Stimulated activated naive CD8-positive, alpha-beta T cell treated with anti-CD3 and anti-CD28 coated beads, Interleukin-15, amount 100 ng/mL, for 72 hours (primary cell): ENCODE measurements at regions not wholly inside any gene's neighbourhood (a gene's known extent, or its start where the extent isn't known, plus 50 kb on each side); places are given as distances from the start of the nearest gene placed in this dataset.

Experiments
- ATAC-seq: fragments of 150-1000 bp; cut with Tn5 transposase; 2 replicates; pipeline ENCODE4 v1.10.0; 2021; ENCODE audit warnings: mild to moderate bottlenecking, moderate library complexity
- DNase-seq, 2 donors: peaks; one replicate each; pipeline ENCODE4 v3.0.0; 2021 to 2022
- H3K27ac Mint-ChIP-seq, 2 donors: one replicate each; pipeline ENCODE4 v1.8.0; 2022; ENCODE audit warnings: mild to moderate bottlenecking in 2 of 2, mixed read lengths in 2 of 2, moderate library complexity in 2 of 2
- H3K27me3 Mint-ChIP-seq: one replicate; pipeline ENCODE4 v1.8.0; 2022; ENCODE audit warnings: mixed read lengths
- H3K4me1 Mint-ChIP-seq: one replicate; pipeline ENCODE4 v1.8.0; 2022; ENCODE audit warnings: mild to moderate bottlenecking, mixed read lengths
- H3K4me3 Mint-ChIP-seq, 2 donors: one replicate each; pipeline ENCODE4 v1.8.0; 2022; ENCODE audit warnings: mild to moderate bottlenecking in 2 of 2, mixed read lengths in 2 of 2, moderate library complexity in 1 of 2
- H3K9me3 Mint-ChIP-seq, 2 donors: one replicate each; pipeline ENCODE4 v1.8.0; 2022; ENCODE audit warnings: mixed read lengths in 2 of 2

DNA sequence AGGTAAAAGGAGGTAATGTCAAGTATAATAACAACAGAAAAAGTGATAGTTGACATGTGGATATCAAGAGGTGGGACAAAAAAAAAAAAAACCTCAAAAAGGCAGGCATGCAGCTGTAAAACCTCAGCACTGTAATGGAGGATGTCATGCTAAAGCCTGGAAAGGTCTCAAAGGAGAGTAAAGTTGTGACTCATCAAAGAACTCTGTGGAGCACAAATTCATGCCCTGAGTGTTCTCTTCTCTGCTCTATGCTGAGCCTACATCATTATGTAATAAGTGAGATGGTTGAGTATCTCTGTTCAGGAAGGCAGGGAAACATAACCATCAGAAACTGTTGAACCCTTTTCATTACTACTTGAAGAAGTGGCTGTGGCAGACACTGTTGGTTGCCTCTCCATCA is 597.8 kb downstream of the BCOR start:
- Mint-ChIP-seq H3K9me3 (no peaks in the 10 kb centered on the region), H3K27ac (no peak overlapping the region), H3K4me1 (peaks cover 23% of the 10 kb centered on the region), H3K27me3 (no peaks in the 10 kb centered on the region), H3K4me3 (no peak overlapping the region)
- ATAC-seq (peak; percentile 45), DNase-seq (no peak)

DNA sequence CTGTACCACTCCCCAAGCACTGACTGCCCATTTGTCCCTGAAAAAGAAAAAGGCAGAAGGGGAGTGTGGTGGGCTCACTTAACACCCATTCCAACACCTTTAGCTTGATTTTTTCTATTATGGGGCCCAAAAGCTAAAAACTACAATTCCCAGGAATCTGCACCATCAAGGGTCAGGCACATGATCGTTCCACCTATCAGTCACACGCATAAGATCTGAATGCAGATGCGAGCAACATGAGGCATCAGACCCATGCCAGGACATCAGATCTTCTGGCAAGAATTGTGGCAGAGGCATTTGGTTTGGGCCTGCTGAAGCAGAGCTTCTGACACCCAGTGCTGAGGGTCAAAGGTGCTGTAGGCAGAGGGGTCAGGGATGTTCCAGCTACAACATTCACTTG is 595.9 kb downstream of the BCOR start:
- Mint-ChIP-seq H3K27me3 (no peaks in the 10 kb centered on the region), H3K4me1 (peaks cover 29% of the 10 kb centered on the region), H3K9me3 (no peaks in the 10 kb centered on the region), H3K27ac (no peak overlapping the region), H3K4me3 (no peak overlapping the region)
- ATAC-seq (no peak), DNase-seq (no peak)

- H3K27ac Mint-ChIP-seq: no peak overlapping the region
- no peak for ATAC-seq
- peaks cover 35% of the 10 kb centered on the region for H3K4me1 Mint-ChIP-seq
- H3K27me3 Mint-ChIP-seq: no peaks in the 10 kb centered on the region
- DNase-seq: no peak
- H3K4me3 Mint-ChIP-seq: no peak overlapping the region
- H3K9me3 Mint-ChIP-seq: no peaks in the 10 kb centered on the region
Observed at GRCh38 chrX:39502486-39502885, 595.3 kb downstream of the BCOR start.

GRCh38 chrX:39504227-39504626 is 593.5 kb downstream of the BCOR start:
- Mint-ChIP-seq H3K27me3 (no peaks in the 10 kb centered on the region), H3K27ac (no peak overlapping the region), H3K4me3 (no peak overlapping the region), H3K9me3 (no peaks in the 10 kb centered on the region), H3K4me1 (peaks cover 53% of the 10 kb centered on the region)
- DNase-seq: no peak
- ATAC-seq: no peak

- ATAC-seq (no peak), DNase-seq (no peak)
- H3K9me3 Mint-ChIP-seq: no peaks in the 10 kb centered on the region
- H3K27ac Mint-ChIP-seq: peak overlapping the region in 1 of 2 donors; percentile 41
- no peaks in the 10 kb centered on the region for H3K27me3 Mint-ChIP-seq
- no peak overlapping the region for H3K4me3 Mint-ChIP-seq
- peaks cover 50% of the 10 kb centered on the region for H3K4me1 Mint-ChIP-seq
Observed at GRCh38 chrX:39504850-39505259, 592.9 kb downstream of the BCOR start.

GRCh38 chrX:39506131-39506530 is 591.6 kb downstream of the BCOR start:
- DNase-seq (no peak), ATAC-seq (no peak)
- Mint-ChIP-seq H3K4me1 (peaks cover 44% of the 10 kb centered on the region), H3K27me3 (no peaks in the 10 kb centered on the region), H3K9me3 (no peaks in the 10 kb centered on the region), H3K27ac (no peak overlapping the region), H3K4me3 (no peak overlapping the region)

DNA sequence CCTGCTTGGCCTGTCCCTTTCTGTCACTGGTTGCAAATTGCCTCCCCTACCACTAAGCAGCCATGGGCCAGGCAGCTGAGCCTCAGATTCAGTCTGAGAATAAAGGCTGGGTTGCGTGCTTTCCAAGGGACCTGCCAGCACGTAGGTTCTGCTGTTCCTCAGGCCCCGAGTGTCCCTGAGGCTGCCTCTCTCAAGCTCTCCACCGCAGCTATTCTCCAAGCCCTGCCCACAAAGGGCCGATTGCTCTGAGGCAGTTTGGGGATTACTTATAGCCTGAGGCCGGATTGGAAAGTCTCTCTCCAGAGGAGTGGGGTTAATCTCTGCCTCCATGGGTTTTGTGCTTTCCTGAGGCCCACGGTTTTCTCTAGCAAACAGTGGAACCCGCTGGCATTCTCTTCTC is 590.7 kb downstream of the BCOR start:
- Mint-ChIP-seq H3K27ac (peak overlapping the region in 1 of 2 donors; percentile 42), H3K27me3 (no peaks in the 10 kb centered on the region), H3K4me1 (peaks cover 44% of the 10 kb centered on the region), H3K4me3 (no peak overlapping the region), H3K9me3 (no peaks in the 10 kb centered on the region)
- DNase-seq (no peak), ATAC-seq (no peak)

- ATAC-seq: peak; percentile 42
- Mint-ChIP-seq H3K27ac (no peak overlapping the region), H3K4me3 (no peak overlapping the region)
Observed at GRCh38 chrX:39507617-39508299, 590.0 kb downstream of the BCOR start.

GRCh38 chrX:39508300-39508692 is 589.5 kb downstream of the BCOR start:
- DNase-seq: peak; percentile 10 to 47
- H3K4me3 Mint-ChIP-seq: peak overlapping the region; percentile 43 to 45
- H3K9me3 Mint-ChIP-seq: no peaks in the 10 kb centered on the region
- no peaks in the 10 kb centered on the region for H3K27me3 Mint-ChIP-seq
- peak; percentile 94 for ATAC-seq
- H3K27ac Mint-ChIP-seq: no peak overlapping the region
- peaks cover 44% of the 10 kb centered on the region for H3K4me1 Mint-ChIP-seq

More at GRCh38 chrX:39507617-39508299, 590.0 kb downstream of the BCOR start:
- Mint-ChIP-seq H3K27me3 (no peaks in the 10 kb centered on the region), H3K4me1 (peaks cover 44% of the 10 kb centered on the region), H3K9me3 (no peaks in the 10 kb centered on the region)
- DNase-seq: no peak

- no peak overlapping the region for H3K4me3 Mint-ChIP-seq
- no peak overlapping the region for H3K27ac Mint-ChIP-seq
- H3K27me3 Mint-ChIP-seq: no peaks in the 10 kb centered on the region
- no peaks in the 10 kb centered on the region for H3K9me3 Mint-ChIP-seq
- peaks cover 39% of the 10 kb centered on the region for H3K4me1 Mint-ChIP-seq
- no peak for DNase-seq
- no peak for ATAC-seq
Observed at GRCh38 chrX:39509157-39509556, 588.6 kb downstream of the BCOR start.

DNA sequence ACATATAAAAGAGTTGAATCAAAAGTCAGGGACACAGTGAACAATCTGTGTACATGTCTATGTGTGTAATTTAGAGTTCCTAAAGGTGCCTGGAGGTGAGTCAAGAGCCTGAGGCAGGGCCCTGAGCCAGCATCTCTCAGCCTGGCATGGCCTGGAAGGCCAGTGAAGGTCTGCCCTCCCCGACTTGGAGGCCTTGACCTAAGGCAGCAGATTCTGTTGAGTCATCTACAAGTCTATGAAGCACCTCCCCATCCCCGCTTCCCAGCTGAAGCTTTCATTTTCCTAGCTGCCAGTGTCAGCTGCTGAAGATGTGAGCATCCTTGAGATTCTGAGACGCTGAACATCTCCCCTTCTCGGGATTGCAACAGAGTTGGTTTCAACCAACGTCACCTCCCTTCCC is 583.9 kb downstream of the BCOR start:
- DNase-seq: no peak
- H3K4me1 Mint-ChIP-seq: peaks cover 14% of the 10 kb centered on the region
- no peaks in the 10 kb centered on the region for H3K9me3 Mint-ChIP-seq
- H3K27me3 Mint-ChIP-seq: no peaks in the 10 kb centered on the region
- H3K4me3 Mint-ChIP-seq: no peak overlapping the region
- ATAC-seq: no peak
- no peak overlapping the region for H3K27ac Mint-ChIP-seq

DNA sequence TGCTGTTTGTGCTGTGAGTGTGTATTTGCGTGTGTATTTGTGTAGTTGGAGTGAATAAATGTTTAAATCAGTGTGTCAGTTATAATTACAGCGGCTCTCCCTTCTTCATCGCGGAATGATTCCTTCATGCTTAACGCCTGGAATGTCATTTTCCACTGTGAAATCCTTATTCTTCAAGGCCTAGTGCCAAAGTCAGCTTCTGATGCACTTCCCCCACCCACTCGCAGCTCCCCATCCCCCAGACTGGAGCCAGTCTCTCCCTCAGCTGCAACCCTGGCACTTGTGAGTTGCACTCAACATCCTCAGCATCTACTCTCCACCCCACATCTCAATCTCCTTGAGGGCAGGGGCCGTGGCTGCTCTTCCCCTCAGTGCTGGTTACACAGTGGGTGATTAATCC is 583.0 kb downstream of the BCOR start:
- no peak for DNase-seq
- no peaks in the 10 kb centered on the region for H3K27me3 Mint-ChIP-seq
- H3K9me3 Mint-ChIP-seq: no peaks in the 10 kb centered on the region

GRCh38 chrX:39516427-39516841 is 581.3 kb downstream of the BCOR start:
- Mint-ChIP-seq H3K9me3 (no peaks in the 10 kb centered on the region), H3K4me1 (peaks cover 18% of the 10 kb centered on the region), H3K27ac (no peak overlapping the region), H3K4me3 (no peak overlapping the region), H3K27me3 (no peaks in the 10 kb centered on the region)
- no peak for ATAC-seq
- no peak for DNase-seq

More for the DNA sequence above, 583.0 kb downstream of the BCOR start:
- no peak overlapping the region for H3K27ac Mint-ChIP-seq
- H3K4me3 Mint-ChIP-seq: no peak overlapping the region
- ATAC-seq: no peak
- peaks cover 10% of the 10 kb centered on the region for H3K4me1 Mint-ChIP-seq

- Mint-ChIP-seq H3K27me3 (no peaks in the 10 kb centered on the region), H3K4me1 (peaks cover 18% of the 10 kb centered on the region), H3K4me3 (no peak overlapping the region), H3K9me3 (no peaks in the 10 kb centered on the region), H3K27ac (no peak overlapping the region)
- ATAC-seq (no peak), DNase-seq (no peak)
Observed at GRCh38 chrX:39518476-39519029, 579.2 kb downstream of the BCOR start.

- H3K4me3 Mint-ChIP-seq: no peak overlapping the region
- peaks cover 18% of the 10 kb centered on the region for H3K4me1 Mint-ChIP-seq
- DNase-seq (no peak), ATAC-seq (no peak)
- H3K27me3 Mint-ChIP-seq: no peaks in the 10 kb centered on the region
- H3K27ac Mint-ChIP-seq: no peak overlapping the region
- H3K9me3 Mint-ChIP-seq: no peaks in the 10 kb centered on the region
Observed at GRCh38 chrX:39519030-39519488, 578.7 kb downstream of the BCOR start.

- H3K27me3 Mint-ChIP-seq: no peaks in the 10 kb centered on the region
- H3K27ac Mint-ChIP-seq: no peak overlapping the region
- peaks cover 0 to under 1% of the 10 kb centered on the region in 2 donors for H3K9me3 Mint-ChIP-seq
- DNase-seq: no peak
- no peak overlapping the region for H3K4me3 Mint-ChIP-seq
- ATAC-seq: no peak
- peaks cover 11% of the 10 kb centered on the region for H3K4me1 Mint-ChIP-seq
Observed at GRCh38 chrX:39519566-39520301, 578.0 kb downstream of the BCOR start.
